Heart left ventricle (tissue), 16 donors: ENCODE measurements at regions not wholly inside any gene's neighbourhood (a gene's known extent, or its start where the extent isn't known, plus 50 kb on each side); places are given as distances from the start of the nearest gene placed in this dataset.

Experiments
- ATAC-seq, 4 donors: fragments of 200-7000 bp; cut with Tn5 transposase; one replicate each; pipeline ENCODE4 v1.9.1; 2020 to 2022; ENCODE audit warnings: moderate library complexity in 4 of 4, mild to moderate bottlenecking in 3 of 4, moderate number of reproducible peaks in 1 of 4
- DNase-seq, 5 donors: peaks; one replicate each; pipeline ENCODE4 v3.0.0-alpha.2; 2020
- H3K27ac ChIP-seq, 12 donors: fragments of 200-600 bp; sonication (generic) in 4 of 12; one replicate each; pipeline versions ENCODE4 v1.5.0 to v1.8.0; 2016 to 2022; ENCODE audit warnings: mild to moderate bottlenecking in 2 of 12
- H3K27me3 ChIP-seq, 9 donors: fragments of 200-600 bp; sonication (generic) in 2 of 9; one replicate each; pipeline versions ENCODE4 v1.5.1 to v1.8.0; 2016 to 2022; ENCODE audit warnings: mild to moderate bottlenecking in 3 of 9
- H3K36me3 ChIP-seq, 9 donors: fragments of 200-600 bp; sonication (generic) in 2 of 9; one replicate each; pipeline versions ENCODE4 v1.5.0 to v1.8.0; 2018 to 2022; ENCODE audit warnings: mild to moderate bottlenecking in 2 of 9
- H3K4me1 ChIP-seq, 12 donors: fragments of 200-600 bp; sonication (generic) in 4 of 12; one replicate each; pipeline versions ENCODE4 v1.5.0 to v1.8.0; 2016 to 2022; ENCODE audit warnings: mild to moderate bottlenecking in 3 of 12
- H3K4me3 ChIP-seq, 12 donors: fragments of 200-600 bp; sonication (generic) in 4 of 12; one replicate each; pipeline versions ENCODE4 v1.5.0 to v1.8.0; 2017 to 2022; ENCODE audit warnings: mild to moderate bottlenecking in 9 of 12, moderate library complexity in 4 of 12
- H3K9me3 ChIP-seq, 12 donors: fragments of 200-600 bp; sonication (generic) in 4 of 12; one replicate each; pipeline versions ENCODE4 v1.5.0 to v1.8.0; 2016 to 2022; ENCODE audit warnings: mild to moderate bottlenecking in 1 of 12
- POLR2A ChIP-seq, 2 donors: fragments of 450-650 bp; IDR thresholded peaks; one replicate each; pipeline ENCODE4 v1.6.1; 2017; ENCODE audit warnings: antibody characterized with exemption in 2 of 2, mild to moderate bottlenecking in 2 of 2, moderate library complexity in 2 of 2
- WGBS, 4 donors: extraction: QIAGEN DNeasy Blood & Tissue Kit in 2 of 4; methylation state at CpG; one replicate each; pipeline versions ENCODE4 v1.1.5 to v1.1.7; 2013 to 2018; 5-methylcytosine and 5-hydroxymethylcytosine counted together
- intact Hi-C, 10 donors: fragments of 100-400 bp; cut with DNase I; formaldehyde crosslinking; loops; one replicate each; pipeline versions ENCODE4 v1.11.1 to v1.14.2; 2022
- TF ChIP-seq, protein P1 (sequence below), 12 donors: fragments of 200-600 bp; sonication (generic) in 4 of 12; IDR thresholded peaks; one replicate each; pipeline versions ENCODE4 v1.5.0 to v1.8.0; 2018 to 2022; ENCODE audit warnings: antibody characterized with exemption in 12 of 12, mild to moderate bottlenecking in 5 of 12
- donor health status: ischemic (EF 13 %, LVEDD 7.1; RV severe dilation, severe dysfunction).
- donor health status: healthy with polysubstance abuse.
- donor health status: DM: no; HTN: yes; CAD: no.
- donor health status: DM: no; HTN: no; CAD: no.
- donor health status: ischemic (EF 25% LVEDD 6.9; RV normal size, moderate dysfunction).
- donor health status: ischemic (EF 25% LVEDD 5.7; RV mildly dilated, moderate dysfunction).
- donor health status: healthy.
- donor health status: DM: yes; HTN: yes; CAD: no.
- donor health status: ischemic (EF 35%, LVEDD 5.7; RV mildly dilated, moderate dysfunction).
- donor health status: nonischemic (EF 11% LVEDD 7.7; RV severe dilation, severe dysfunction).
- donor health status: DM: yes; HTN: yes; CAD: no.
- donor health status: PGD.
- donor health status: ischemic (EF 29% LVEDD 5.4; RV normal size, mild dysfunction).
- donor health status: nonischemic (EF 23%, LVEDD 6.1; RV moderate dilation, normal function).

DNA sequence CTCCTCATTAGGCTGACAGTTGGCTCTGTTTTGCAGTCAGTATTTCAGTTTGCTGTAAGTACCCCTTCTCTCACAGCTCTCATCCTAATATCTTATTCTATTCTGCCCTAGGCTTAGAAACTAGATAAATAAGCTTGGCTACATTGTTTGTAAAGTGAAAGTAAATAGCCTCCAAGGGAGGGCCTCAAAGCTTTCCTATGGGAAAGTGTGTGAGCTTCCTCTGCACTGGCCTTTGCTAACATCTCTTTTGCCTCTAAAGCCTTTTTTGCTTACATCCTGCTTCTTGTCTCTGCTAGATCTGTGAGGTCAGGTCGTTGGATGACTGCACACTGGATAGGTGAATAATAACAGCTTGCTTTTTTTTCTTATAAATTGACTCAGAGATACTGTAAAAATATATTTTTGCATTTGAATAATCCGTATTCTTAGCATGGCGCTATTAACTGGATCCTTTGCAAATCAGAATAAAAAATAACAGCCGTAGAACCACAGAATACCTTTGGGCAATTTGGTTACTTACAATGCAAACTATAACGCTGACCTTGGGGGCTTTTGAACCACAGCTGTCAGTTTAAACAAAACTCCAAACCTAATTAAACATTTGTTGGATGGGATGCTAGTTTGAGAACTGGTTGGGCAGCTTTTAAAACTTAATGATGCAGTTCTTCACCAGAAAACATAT, 55.1 kb downstream of the TTC6 start:
- no peaks in the 10 kb centered on the region for H3K36me3 ChIP-seq
- no peaks in the 10 kb centered on the region for H3K9me3 ChIP-seq
- H3K4me3 ChIP-seq: no peak overlapping the region
- TF ChIP-seq, protein P1, sequence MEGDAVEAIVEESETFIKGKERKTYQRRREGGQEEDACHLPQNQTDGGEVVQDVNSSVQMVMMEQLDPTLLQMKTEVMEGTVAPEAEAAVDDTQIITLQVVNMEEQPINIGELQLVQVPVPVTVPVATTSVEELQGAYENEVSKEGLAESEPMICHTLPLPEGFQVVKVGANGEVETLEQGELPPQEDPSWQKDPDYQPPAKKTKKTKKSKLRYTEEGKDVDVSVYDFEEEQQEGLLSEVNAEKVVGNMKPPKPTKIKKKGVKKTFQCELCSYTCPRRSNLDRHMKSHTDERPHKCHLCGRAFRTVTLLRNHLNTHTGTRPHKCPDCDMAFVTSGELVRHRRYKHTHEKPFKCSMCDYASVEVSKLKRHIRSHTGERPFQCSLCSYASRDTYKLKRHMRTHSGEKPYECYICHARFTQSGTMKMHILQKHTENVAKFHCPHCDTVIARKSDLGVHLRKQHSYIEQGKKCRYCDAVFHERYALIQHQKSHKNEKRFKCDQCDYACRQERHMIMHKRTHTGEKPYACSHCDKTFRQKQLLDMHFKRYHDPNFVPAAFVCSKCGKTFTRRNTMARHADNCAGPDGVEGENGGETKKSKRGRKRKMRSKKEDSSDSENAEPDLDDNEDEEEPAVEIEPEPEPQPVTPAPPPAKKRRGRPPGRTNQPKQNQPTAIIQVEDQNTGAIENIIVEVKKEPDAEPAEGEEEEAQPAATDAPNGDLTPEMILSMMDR (IDR thresholded peaks at IDR 0.05): no peak
- no peak for TF ChIP-seq POLR2A (IDR thresholded peaks at IDR 0.05)
- 61 to 68% (median 66%) methylated on average over 5 of the region's 5 CpGs for whole genome bisulfite sequencing, 4 donors
- intact Hi-C loops: no loop called here
- H3K27me3 ChIP-seq: peaks cover 0 to 12% (median 0%) of the 10 kb centered on the region in 9 donors
- H3K27ac ChIP-seq: no peak overlapping the region
- DNase-seq (no peak), ATAC-seq (no peak)
- no peaks in the 10 kb centered on the region for H3K4me1 ChIP-seq

DNA sequence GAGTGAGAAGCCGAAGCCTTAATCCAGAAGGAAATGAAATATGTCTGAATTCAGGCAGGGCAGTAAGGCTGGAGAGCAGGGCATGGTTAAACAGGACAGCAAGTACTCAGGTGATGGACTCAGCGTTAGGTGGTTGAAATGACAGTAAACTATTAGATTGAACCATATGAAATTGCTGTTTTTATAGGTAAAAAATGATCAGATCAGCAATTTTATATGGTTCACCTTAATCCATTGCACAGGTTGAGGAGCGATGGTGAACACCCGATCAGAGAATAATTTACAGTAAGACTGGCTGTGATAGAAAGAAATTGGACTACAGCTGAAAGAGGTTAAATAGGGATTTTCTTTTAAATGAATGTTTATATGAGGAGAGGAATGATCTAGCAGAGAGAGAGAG, 56.6 kb downstream of the TTC6 start:
- no peaks in the 10 kb centered on the region for H3K9me3 ChIP-seq
- intact Hi-C loops: no loop called here
- H3K27ac ChIP-seq: no peak overlapping the region
- no peak for ATAC-seq
- WGBS, 4 donors: 87 to 89% (median 88%) methylated on average over 4 of the region's 4 CpGs
- no peak overlapping the region for H3K4me3 ChIP-seq
- DNase-seq: no peak
- H3K27me3 ChIP-seq: peaks cover 0 to 12% (median 0%) of the 10 kb centered on the region in 9 donors
- H3K4me1 ChIP-seq: no peaks in the 10 kb centered on the region
- H3K36me3 ChIP-seq: no peaks in the 10 kb centered on the region
- TF ChIP-seq POLR2A (IDR thresholded peaks at IDR 0.05): no peak
- TF ChIP-seq, protein P1 (IDR thresholded peaks at IDR 0.05): no peak

DNA sequence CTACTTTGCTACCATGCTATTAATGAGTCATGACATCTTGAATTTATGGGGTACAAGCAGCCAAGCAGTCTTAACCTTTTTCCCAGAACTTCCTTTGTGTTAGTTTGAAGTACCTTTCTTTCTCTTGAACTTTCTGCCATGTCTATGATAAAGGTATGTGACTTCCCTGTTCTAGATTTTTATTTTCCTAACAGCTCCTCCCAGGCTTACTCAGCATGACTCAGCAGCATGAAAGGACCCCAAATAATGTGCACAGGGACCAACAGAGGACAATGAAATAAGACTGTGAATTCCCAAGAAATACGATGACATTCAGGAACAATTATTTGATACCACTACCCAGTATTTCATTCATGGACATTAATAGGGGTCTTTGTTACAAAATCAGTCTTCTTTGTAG, 60.0 kb downstream of the TTC6 start:
- H3K36me3 ChIP-seq: no peaks in the 10 kb centered on the region
- H3K27me3 ChIP-seq: peaks cover 0 to 12% (median 0%) of the 10 kb centered on the region in 9 donors
- 82 to 93% (median 86%) methylated on average over 1 of the region's 1 CpG for WGBS, 4 donors
- H3K9me3 ChIP-seq: peaks cover 0 to 15% (median 0%) of the 10 kb centered on the region in 12 donors
- no peak for ATAC-seq
- intact Hi-C loops: no loop called here
- no peak overlapping the region for H3K27ac ChIP-seq
- DNase-seq: no peak
- TF ChIP-seq POLR2A (IDR thresholded peaks at IDR 0.05): no peak
- TF ChIP-seq, protein P1 (IDR thresholded peaks at IDR 0.05): no peak
- H3K4me1 ChIP-seq: no peaks in the 10 kb centered on the region
- no peak overlapping the region for H3K4me3 ChIP-seq

DNA sequence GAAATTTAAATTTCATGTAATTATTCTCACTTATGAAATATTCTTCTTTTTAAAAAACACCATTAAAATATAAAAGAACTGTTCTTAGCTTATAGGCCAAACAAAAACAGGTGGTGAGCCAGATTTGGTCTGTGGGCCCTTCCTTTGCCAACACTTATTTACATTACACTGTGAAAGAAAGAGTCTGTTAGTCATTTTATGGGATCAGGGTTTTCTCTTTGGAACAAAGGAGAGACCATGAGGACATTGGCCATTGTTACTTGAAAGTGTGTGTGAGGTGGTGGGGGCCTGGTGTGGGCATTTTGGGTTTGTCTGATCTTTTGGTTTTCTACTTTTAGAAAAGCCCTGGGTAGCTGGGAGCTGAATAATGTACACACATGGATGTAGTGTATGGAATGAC, 62.7 kb downstream of the TTC6 start:
- no peak overlapping the region for H3K27ac ChIP-seq
- H3K36me3 ChIP-seq: no peaks in the 10 kb centered on the region
- intact Hi-C loops: no loop called here
- ATAC-seq: no peak
- DNase-seq: no peak
- no peaks in the 10 kb centered on the region for H3K4me1 ChIP-seq
- H3K4me3 ChIP-seq: no peak overlapping the region
- TF ChIP-seq, protein P1 (IDR thresholded peaks at IDR 0.05): no peak
- TF ChIP-seq POLR2A (IDR thresholded peaks at IDR 0.05): no peak
- H3K27me3 ChIP-seq: no peaks in the 10 kb centered on the region
- H3K9me3 ChIP-seq: peaks cover 0 to 32% (median 10%) of the 10 kb centered on the region in 12 donors
